NCI-H128 (cell line): ENCODE measurements at regions not wholly inside any gene's neighbourhood (a gene's known extent, or its start where the extent isn't known, plus 50 kb on each side); places are given as distances from the start of the nearest gene placed in this dataset.

Experiments
- DNase-seq: peaks from one replicate; lab custom pipeline; 2025; ENCODE audit not compliant: unreplicated experiment; lab: John Stamatoyannopoulos, UW

- no peak for DNase-seq
Measured at GRCh38 chr5:138666226-138666742, 86.9 kb upstream of the CTNNA1 start.

DNA sequence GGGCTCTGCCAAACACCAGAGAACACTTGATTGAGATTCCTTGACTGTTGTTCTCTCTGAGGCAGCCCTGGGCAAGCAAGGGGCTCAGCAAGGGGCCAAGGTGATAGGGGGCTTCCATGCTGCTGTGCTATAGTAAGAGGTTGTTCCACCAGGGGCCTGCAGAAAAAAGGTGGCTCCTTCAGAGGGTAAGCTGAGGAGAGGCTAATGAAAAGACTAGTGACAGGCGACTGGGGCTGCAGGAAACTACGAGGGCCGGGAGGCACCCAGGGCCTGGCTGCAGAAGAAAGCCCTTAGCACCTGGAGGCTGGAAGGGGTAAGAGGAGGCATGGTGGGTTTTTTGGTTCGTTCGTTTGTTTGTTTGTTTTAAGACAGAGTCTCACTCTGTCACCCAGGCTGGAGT is 88.0 kb upstream of the CTNNA1 start:
- DNase-seq, result no peak

DNA sequence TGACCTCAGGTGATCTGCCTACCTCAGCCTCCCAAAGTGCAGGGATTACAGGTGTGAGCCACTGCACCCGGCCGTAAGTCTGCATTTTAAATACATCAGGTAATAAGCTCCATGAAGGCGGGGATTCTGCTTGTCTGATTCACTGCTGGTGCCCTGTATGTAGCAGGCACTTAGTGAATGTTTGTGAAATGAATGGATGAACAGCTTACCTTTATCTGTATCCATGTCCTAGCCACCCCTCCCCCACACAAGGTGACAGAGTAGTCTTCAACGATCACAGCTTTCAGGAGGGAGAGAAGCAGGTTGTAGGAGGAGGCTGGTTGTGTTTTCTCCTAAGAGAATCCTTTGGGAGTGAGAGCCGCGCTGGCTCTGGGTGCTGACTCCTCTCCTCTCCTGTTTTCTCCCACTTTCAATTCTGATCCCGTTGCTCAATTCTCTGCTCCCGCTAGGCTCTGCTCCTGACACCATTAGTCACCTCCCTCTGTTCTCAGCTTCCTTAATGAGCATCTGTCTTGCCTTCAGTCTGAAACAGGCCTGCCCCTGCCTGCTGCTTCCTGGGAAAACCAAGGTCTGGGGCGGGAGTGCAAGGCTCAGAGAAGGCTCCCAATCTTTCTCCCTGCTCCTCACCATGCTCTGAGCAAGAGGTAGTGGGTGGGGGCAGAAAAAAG is 88.8 kb upstream of the CTNNA1 start:
- DNase-seq, result no peak

DNA sequence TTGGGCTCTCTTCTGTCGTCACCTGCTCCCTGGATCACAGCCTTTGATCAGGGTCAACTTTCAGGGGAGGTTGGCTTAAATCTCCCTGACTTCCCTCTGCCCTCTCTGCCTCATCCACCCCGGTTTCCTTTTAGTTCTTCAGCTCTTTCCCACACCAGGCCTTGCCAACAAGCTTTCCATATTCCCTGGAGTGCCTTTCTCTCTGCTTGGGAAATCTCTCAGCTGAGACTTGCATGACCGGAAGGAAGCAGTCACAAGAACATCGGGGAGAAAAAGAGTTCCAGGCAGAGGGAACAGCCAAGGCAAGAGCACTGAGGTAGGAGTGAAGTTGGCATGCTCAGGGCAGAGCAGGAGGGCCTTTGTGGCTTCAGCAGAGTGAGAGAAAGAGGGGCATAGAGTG is 88.4 kb upstream of the HSPA9 start:
- DNase-seq, result no peak

GRCh38 chr5:138663009-138663408 is 87.8 kb upstream of the HSPA9 start:
- no peak for DNase-seq

DNA sequence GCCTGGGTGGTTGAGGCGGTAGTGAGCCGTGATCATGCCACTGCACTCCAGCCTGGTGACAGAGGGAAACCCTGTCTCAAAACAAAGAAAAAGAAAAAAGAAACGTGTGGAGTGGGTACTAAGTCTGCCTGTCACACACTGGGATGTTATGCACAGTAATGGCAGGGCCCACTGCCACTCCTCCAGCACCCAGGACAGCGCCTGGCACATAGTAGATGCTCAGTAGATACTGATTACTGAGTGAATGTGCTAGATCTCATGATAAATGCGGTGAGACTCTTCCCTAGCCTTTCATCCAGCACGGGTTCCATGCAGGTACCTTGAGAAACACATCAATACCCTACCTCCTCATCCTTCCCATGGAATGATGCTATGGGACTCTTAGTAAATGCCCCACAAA is 87.4 kb upstream of the HSPA9 start:
- no peak for DNase-seq

GRCh38 chr5:138661991-138662434 is 86.8 kb upstream of the HSPA9 start:
- no peak for DNase-seq

GRCh38 chr5:138661291-138661960 is 86.2 kb upstream of the HSPA9 start:
- no peak for DNase-seq

GRCh38 chr5:138660051-138660572 is 84.9 kb upstream of the HSPA9 start:
- no peak for DNase-seq

- DNase-seq, result no peak
Measured at GRCh38 chr5:138659561-138659960, 84.4 kb upstream of the HSPA9 start.

DNA sequence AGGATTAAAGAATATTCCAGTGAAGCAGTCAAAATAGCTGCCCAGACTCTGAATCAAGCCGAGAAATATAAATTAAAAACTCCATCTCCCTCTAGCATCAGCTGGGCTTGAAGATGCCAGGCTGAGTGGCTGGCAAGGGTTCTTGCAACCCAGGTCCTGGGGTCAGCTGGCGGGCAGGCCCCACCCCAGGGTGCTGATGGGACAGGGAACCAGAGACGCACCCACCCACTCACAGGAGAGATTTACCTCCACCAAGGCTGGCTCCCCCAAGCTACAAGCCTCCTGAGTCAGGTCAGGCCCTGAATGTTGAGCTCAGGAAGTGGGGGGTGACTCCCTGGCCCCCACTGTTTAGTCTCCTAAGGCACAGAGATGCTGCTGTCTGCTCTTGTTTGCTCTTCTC is 83.9 kb upstream of the HSPA9 start:
- no peak for DNase-seq

DNA sequence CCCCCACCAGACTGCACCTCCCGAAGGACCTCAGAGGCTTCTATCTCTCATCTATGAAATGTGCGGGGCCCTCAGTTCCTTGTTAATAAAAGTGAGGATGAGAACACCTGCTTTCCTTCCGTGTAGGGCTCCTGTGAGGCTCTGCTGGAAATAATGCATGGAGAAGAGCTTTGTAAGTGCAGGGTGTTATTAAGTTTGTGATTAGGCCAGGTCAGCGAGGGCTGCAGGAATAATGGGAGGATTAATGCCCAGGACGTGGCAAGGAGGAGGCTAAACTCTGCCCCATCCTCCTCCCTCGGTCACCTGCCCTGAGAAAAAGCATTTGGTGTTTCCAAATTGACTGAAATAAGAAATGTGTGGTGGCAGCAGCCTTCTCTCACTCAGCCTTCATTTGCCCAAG is 83.5 kb upstream of the HSPA9 start:
- no peak for DNase-seq

DNA sequence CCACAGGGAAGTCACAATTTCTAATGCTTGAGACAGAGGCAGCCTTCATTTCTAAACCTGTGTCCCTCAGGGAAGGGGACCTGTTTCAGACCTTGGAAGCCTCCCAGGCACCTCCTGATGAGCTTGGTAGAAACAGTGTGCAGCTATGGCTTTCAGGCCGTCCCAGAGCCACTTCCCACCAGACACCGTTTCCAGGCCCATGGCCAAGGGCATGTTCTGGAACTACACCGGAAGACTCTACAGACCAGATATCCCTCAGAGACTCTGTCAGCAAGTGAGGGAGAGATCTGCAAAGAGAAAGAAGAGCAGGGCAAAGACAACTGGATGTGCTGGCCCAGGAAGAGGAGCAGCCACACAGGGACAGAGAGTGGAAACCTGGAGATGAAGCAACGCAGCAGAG is 82.2 kb upstream of the HSPA9 start:
- DNase-seq, result no peak

- DNase-seq, result no peak
Measured at GRCh38 chr5:138656916-138657315, 81.7 kb upstream of the HSPA9 start.

DNA sequence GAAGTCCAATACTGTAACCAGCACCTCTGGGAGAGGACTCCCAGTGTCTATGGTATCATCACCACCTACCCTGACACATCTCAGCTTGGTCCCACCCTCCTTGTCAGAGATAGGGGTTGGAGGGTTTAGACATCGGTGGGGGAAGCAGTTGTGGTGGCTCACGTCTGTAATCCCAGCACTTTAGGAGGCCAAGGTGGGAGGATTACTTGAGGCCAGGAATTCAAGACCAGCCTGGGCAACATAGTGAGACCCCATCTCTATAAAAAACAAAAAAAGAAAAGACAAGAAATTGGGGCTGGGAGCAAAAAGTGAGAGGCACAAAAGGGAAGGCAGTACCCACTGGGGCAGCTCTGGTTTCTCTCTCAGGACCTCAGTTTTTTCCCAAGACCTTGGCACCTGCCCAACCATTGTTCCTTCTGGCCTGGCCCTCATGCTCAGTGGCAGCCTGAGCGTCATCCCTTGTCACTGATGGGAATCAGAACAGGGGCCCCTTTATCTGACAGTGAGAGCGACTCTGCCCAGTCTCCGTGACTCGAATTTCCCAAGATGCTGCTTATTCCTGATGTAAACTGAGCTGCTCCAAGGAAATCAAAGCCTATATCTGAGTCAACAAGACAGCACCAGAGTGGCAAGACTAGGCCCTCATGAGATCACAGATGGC is 80.5 kb upstream of the HSPA9 start:
- no peak for DNase-seq

- no peak for DNase-seq
Measured at GRCh38 chr5:138654281-138654867, 79.2 kb upstream of the HSPA9 start.

- no peak for DNase-seq
Measured at GRCh38 chr5:138653502-138653901, 78.3 kb upstream of the HSPA9 start.

GRCh38 chr5:138651767-138652117 is 76.5 kb upstream of the HSPA9 start:
- DNase-seq, result no peak

GRCh38 chr5:138651058-138651766 is 76.0 kb upstream of the HSPA9 start:
- DNase-seq, result no peak

- no peak for DNase-seq
Measured at GRCh38 chr5:138650196-138650595, 75.0 kb upstream of the HSPA9 start.

GRCh38 chr5:138649775-138650174 is 74.6 kb upstream of the HSPA9 start:
- no peak for DNase-seq
